LNCaP clone FGC (cell line): ENCODE measurements at regions not wholly inside any gene's neighbourhood (a gene's known extent, or its start where the extent isn't known, plus 50 kb on each side); places are given as distances from the start of the nearest gene placed in this dataset.

Source experiments
- DNase-seq: peaks from one replicate; pipeline ENCODE4 v3.0.0-alpha.2; 2011; ENCODE audit warnings: low read depth
- H3K4me3 ChIP-seq: 2 replicates; pipeline ENCODE4 v1.5.1; 2011; ENCODE audit warnings: mild to moderate bottlenecking, low read depth, low read length, control low read depth
- CTCF ChIP-seq: IDR thresholded peaks from 2 replicates; pipeline ENCODE4 v1.5.1; 2012; ENCODE audit warnings: mild to moderate bottlenecking; ENCODE audit not compliant: control insufficient read depth, insufficient read depth; ENCODE audit errors: extremely low read depth

- DNase-seq: no peak
- no peak for TF ChIP-seq CTCF
- no peak overlapping the region for H3K4me3 ChIP-seq
These were observed 259.7 kb upstream of the TPM1 start for GRCh38 chr15:62782896-62783295.

- DNase-seq: no peak
- H3K4me3 ChIP-seq: no peak overlapping the region
- no peak for TF ChIP-seq CTCF
These were observed 259.1 kb upstream of the TPM1 start for GRCh38 chr15:62783303-62783957.

GRCh38 chr15:62785881-62786828 is 256.4 kb upstream of the TPM1 start:
- no peak overlapping the region for H3K4me3 ChIP-seq
- no peak for DNase-seq
- no peak for TF ChIP-seq CTCF

GRCh38 chr15:62787401-62787800 is 255.1 kb upstream of the TPM1 start:
- H3K4me3 ChIP-seq: no peak overlapping the region
- no peak for TF ChIP-seq CTCF
- no peak for DNase-seq

- no peak for TF ChIP-seq CTCF
- DNase-seq: peak; percentile 77
- H3K4me3 ChIP-seq: no peak overlapping the region
These were observed 254.3 kb upstream of the TPM1 start for GRCh38 chr15:62788224-62788623.

GRCh38 chr15:62790546-62790945 is 252.0 kb upstream of the TPM1 start:
- DNase-seq: no peak
- TF ChIP-seq CTCF: no peak

More at GRCh38 chr15:62790546-62790945, 252.0 kb upstream of the TPM1 start:
- H3K4me3 ChIP-seq: no peak overlapping the region
